ENCODE measurements at regions not wholly inside any gene's neighbourhood (a gene's known extent, or its start where the extent isn't known, plus 50 kb on each side); places are given as distances from the start of the nearest gene placed in this dataset.
"Not testable (repeated sequence)": the region's sequence is repeated elsewhere in the genome, so short reads cannot be mapped to it uniquely, and the experiment has no call there.

GRCh38 chr12:131619736-131620506 is 91.0 kb upstream of the SFSWAP start:
- TF ChIP-seq POLR2A (IDR thresholded peaks at IDR 0.05) (no peak), CTCF (IDR thresholded peaks at IDR 0.05) (no peak)
- Histone ChIP-seq H3K27ac (no peak overlapping the region), H3K9me3 (no peaks in the 10 kb centered on the region), H3K4me1 (no peaks in the 10 kb centered on the region), H3K36me3 (no peaks in the 10 kb centered on the region), H3K27me3 (no peaks in the 10 kb centered on the region), H3K4me3 (no peak overlapping the region)
- DNase-seq = peak in 1 of 3 donors; percentile 27

- Histone ChIP-seq H3K9me3 (no peaks in the 10 kb centered on the region), H3K27me3 (no peaks in the 10 kb centered on the region), H3K4me1 (no peaks in the 10 kb centered on the region), H3K36me3 (no peaks in the 10 kb centered on the region), H3K4me3 (no peak overlapping the region), H3K27ac (no peak overlapping the region)
- DNase-seq = no peak
- TF ChIP-seq CTCF (IDR thresholded peaks at IDR 0.05) (no peak), POLR2A (IDR thresholded peaks at IDR 0.05) (no peak)
These were observed 90.4 kb upstream of the SFSWAP start for GRCh38 chr12:131620520-131620919.

- H3K27ac ChIP-seq = no peak overlapping the region
- no peaks in the 10 kb centered on the region for H3K27me3 ChIP-seq
- no peak overlapping the region for H3K4me3 ChIP-seq
- TF ChIP-seq CTCF (IDR thresholded peaks at IDR 0.05) (no peak), POLR2A (IDR thresholded peaks at IDR 0.05) (no peak)
- no peaks in the 10 kb centered on the region for H3K4me1 ChIP-seq
- peak in 1 of 3 donors; percentile 39 for DNase-seq
- no peaks in the 10 kb centered on the region for H3K9me3 ChIP-seq
- no peaks in the 10 kb centered on the region for H3K36me3 ChIP-seq
These were observed 89.8 kb upstream of the SFSWAP start for GRCh38 chr12:131620946-131621681.

GRCh38 chr12:131621701-131622421 is 89.0 kb upstream of the SFSWAP start:
- DNase-seq = peak in 1 of 3 donors; percentile 40
- TF ChIP-seq CTCF (IDR thresholded peaks at IDR 0.05) (no peak), POLR2A (IDR thresholded peaks at IDR 0.05) (no peak)
- Histone ChIP-seq H3K4me1 (no peaks in the 10 kb centered on the region), H3K27ac (no peak overlapping the region), H3K9me3 (no peaks in the 10 kb centered on the region), H3K27me3 (no peaks in the 10 kb centered on the region), H3K4me3 (no peak overlapping the region), H3K36me3 (no peaks in the 10 kb centered on the region)

GRCh38 chr12:131622422-131622955 is 88.4 kb upstream of the SFSWAP start:
- Histone ChIP-seq H3K27me3 (no peaks in the 10 kb centered on the region), H3K36me3 (no peaks in the 10 kb centered on the region)
- DNase-seq = peak in 1 of 3 donors; percentile 6

GRCh38 chr12:131623404-131624368 is 87.2 kb upstream of the SFSWAP start:
- DNase-seq = peak in 1 of 3 donors; percentile 25
- H3K36me3 ChIP-seq, H3K4me1 ChIP-seq, H3K27me3 ChIP-seq, H3K9me3 ChIP-seq, H3K27ac ChIP-seq, H3K4me3 ChIP-seq: not testable (repeated sequence)

More at GRCh38 chr12:131622422-131622955, 88.4 kb upstream of the SFSWAP start:
- H3K27ac ChIP-seq = no peak overlapping the region
- TF ChIP-seq CTCF (IDR thresholded peaks at IDR 0.05) = no peak
- TF ChIP-seq POLR2A (IDR thresholded peaks at IDR 0.05) = no peak
- no peak overlapping the region for H3K4me3 ChIP-seq
- no peaks in the 10 kb centered on the region for H3K9me3 ChIP-seq
- no peaks in the 10 kb centered on the region for H3K4me1 ChIP-seq

GRCh38 chr12:131624369-131624739 is 86.5 kb upstream of the SFSWAP start:
- not testable (repeated sequence) for H3K4me1 ChIP-seq, H3K36me3 ChIP-seq, H3K9me3 ChIP-seq, H3K4me3 ChIP-seq, H3K27ac ChIP-seq, H3K27me3 ChIP-seq
- peak in 1 of 3 donors; percentile 37 for DNase-seq
